CD4-positive, CD25-positive, alpha-beta regulatory T cell (primary cell): ENCODE measurements at regions not wholly inside any gene's neighbourhood (a gene's known extent, or its start where the extent isn't known, plus 50 kb on each side); places are given as distances from the start of the nearest gene placed in this dataset.

Experiments
- ATAC-seq, 2 donors: fragments of 150-1000 bp; cut with Tn5 transposase; one replicate each; pipeline ENCODE4 v1.10.0; 2021; ENCODE audit warnings: low read depth in 2 of 2, moderate number of reproducible peaks in 2 of 2, moderate library complexity in 1 of 2
- DNase-seq, 3 donors: peaks; one replicate each; pipeline versions ENCODE4 v3.0.0 to v3.0.0-alpha.2; 2012 to 2022; ENCODE audit warnings: mixed read lengths in 1 of 3
- H3K27ac ChIP-seq: one replicate; pipeline ENCODE4 v1.7.0; 2013; ENCODE audit warnings: mild to moderate bottlenecking, low read length; ENCODE audit not compliant: insufficient read depth, poor library complexity, severe bottlenecking
- H3K27me3 ChIP-seq: one replicate; pipeline ENCODE4 v1.7.0; 2013; ENCODE audit warnings: low read length; ENCODE audit not compliant: control insufficient read depth, insufficient read depth
- H3K36me3 ChIP-seq: one replicate; pipeline ENCODE4 v1.7.0; 2013; ENCODE audit warnings: mild to moderate bottlenecking, low read length, moderate library complexity; ENCODE audit not compliant: control insufficient read depth, insufficient read depth
- H3K4me1 ChIP-seq: 2 replicates; pipeline ENCODE4 v1.7.0; 2013; ENCODE audit warnings: mild to moderate bottlenecking, low read length; ENCODE audit not compliant: insufficient read depth, control insufficient read depth, poor library complexity, severe bottlenecking
- H3K4me3 ChIP-seq: one replicate; pipeline ENCODE4 v1.7.0; 2013; ENCODE audit warnings: low read depth, mild to moderate bottlenecking, low read length, moderate library complexity
- H3K9me3 ChIP-seq, 2 experiments: 1 replicate in 1 of 2; 2 replicates in 1 of 2; pipeline ENCODE4 v1.7.0; 2013; ENCODE audit warnings: low read length in 2 of 2, mild to moderate bottlenecking in 1 of 2, moderate library complexity in 1 of 2; ENCODE audit not compliant: control insufficient read depth in 2 of 2
- H3K27ac Mint-ChIP-seq, 3 donors: one replicate each; pipeline ENCODE4 v1.8.0; 2020 to 2022; ENCODE audit warnings: mild to moderate bottlenecking in 3 of 3, mixed read lengths in 3 of 3, moderate library complexity in 2 of 3
- H3K27me3 Mint-ChIP-seq: one replicate; pipeline ENCODE4 v1.8.0; 2022; ENCODE audit warnings: mild to moderate bottlenecking, mixed read lengths
- H3K36me3 Mint-ChIP-seq: one replicate; pipeline ENCODE4 v1.8.0; 2020; ENCODE audit warnings: mixed read lengths
- H3K4me1 Mint-ChIP-seq, 4 donors: one replicate each; pipeline ENCODE4 v1.8.0; 2020 to 2022; ENCODE audit warnings: mixed read lengths in 4 of 4, mild to moderate bottlenecking in 1 of 4
- H3K4me3 Mint-ChIP-seq, 4 donors: one replicate each; pipeline ENCODE4 v1.8.0; 2020 to 2022; ENCODE audit warnings: mild to moderate bottlenecking in 4 of 4, mixed read lengths in 4 of 4, moderate library complexity in 3 of 4
- H3K9me3 Mint-ChIP-seq, 7 donors: one replicate each; pipeline ENCODE4 v1.8.0; 2020 to 2022; ENCODE audit warnings: mixed read lengths in 7 of 7, mild to moderate bottlenecking in 3 of 7, moderate library complexity in 2 of 7

DNA sequence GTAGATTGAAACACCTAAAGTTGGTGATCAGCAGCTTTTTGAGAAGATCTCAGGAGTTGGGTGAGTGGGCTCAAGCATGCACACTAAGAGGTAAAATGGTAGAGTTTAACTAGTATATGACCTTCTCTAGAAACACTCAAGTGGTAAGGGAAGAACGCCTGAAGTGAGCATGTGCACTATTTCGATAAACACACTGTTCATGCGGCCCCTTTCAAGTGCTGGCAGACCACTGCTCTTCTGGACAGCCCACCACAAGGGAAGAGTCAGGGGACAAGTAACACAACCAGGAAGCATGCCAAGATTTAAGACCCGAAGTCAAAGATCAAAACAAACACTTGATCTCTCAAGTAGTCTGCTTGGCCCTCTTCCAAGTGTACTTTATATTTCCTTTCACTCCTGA lies 519.5 kb upstream of the ZWINT start:
- no peak overlapping the region for H3K27ac Mint-ChIP-seq
- no peak for ATAC-seq
- H3K36me3 Mint-ChIP-seq = no peaks in the 10 kb centered on the region

DNA sequence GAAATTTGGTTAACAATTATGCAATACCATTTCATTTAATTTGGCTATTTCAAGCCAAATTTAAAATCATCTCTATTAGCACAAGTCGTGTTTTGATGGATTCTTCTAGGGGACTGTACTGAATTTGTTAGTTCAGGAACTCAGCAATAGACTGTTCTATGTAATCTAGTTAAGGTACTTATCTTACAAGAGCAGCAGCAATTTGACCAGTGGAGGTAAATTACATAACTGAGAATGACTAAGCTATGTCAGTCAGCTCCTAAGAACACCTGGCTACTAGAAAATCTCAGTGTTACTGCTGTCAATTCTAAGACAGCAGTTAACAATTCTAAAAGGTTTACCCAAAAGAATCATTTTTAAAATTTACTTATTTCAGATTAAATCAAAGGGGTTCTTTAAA lies 513.9 kb upstream of the ZWINT start:
- Histone ChIP-seq H3K4me1 (no peaks in the 10 kb centered on the region), H3K27me3 (no peaks in the 10 kb centered on the region), H3K27ac (no peak overlapping the region), H3K4me3 (no peak overlapping the region), H3K36me3 (no peaks in the 10 kb centered on the region), H3K9me3 (peaks cover 4 to 6% of the 10 kb centered on the region in 2 experiments)
- Mint-ChIP-seq H3K27me3 (no peaks in the 10 kb centered on the region), H3K9me3 (peaks cover 0 to 21% (median 5%) of the 10 kb centered on the region in 7 donors), H3K36me3 (no peaks in the 10 kb centered on the region), H3K4me3 (no peak overlapping the region), H3K27ac (no peak overlapping the region), H3K4me1 (no peaks in the 10 kb centered on the region)
- ATAC-seq (no peak), DNase-seq (no peak)

More for the DNA sequence above, 519.5 kb upstream of the ZWINT start:
- Mint-ChIP-seq H3K4me3 (no peak overlapping the region), H3K27me3 (no peaks in the 10 kb centered on the region), H3K4me1 (no peaks in the 10 kb centered on the region), H3K9me3 (peaks cover 0 to 13% (median 3%) of the 10 kb centered on the region in 7 donors)
- H3K36me3 ChIP-seq = no peaks in the 10 kb centered on the region
- H3K4me3 ChIP-seq = no peak overlapping the region
- H3K27ac ChIP-seq = no peak overlapping the region
- no peak for DNase-seq
- H3K27me3 ChIP-seq = no peaks in the 10 kb centered on the region
- no peaks in the 10 kb centered on the region for H3K4me1 ChIP-seq
- H3K9me3 ChIP-seq = peaks cover 2 to 11% of the 10 kb centered on the region in 2 experiments

DNA sequence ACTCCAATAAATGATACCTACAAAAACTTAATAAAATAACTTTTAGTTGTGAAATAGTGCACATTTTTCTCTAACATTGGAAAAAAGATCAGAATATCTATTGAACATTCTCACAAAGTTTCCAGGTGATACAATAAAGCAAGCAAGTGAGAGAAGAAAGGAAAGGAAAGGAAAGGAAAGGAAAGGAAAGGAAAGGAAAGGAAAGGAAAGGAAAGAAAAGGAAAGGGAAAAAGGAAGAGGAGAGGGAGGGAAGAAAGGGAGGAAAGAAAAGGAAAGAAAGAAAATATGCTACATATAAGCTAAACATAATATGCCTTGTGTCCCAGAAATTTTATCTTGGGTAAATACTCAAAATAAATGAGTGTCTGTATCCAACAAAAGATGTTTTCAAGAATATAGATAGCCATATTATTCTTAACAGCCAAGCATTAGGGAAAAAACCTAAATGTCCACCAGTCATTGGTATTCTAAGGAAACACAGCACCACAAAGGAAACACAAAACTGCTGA lies 510.2 kb upstream of the ZWINT start:
- peaks cover 0 to 3% of the 10 kb centered on the region in 2 experiments for H3K9me3 ChIP-seq
- no peaks in the 10 kb centered on the region for H3K27me3 Mint-ChIP-seq
- no peak for ATAC-seq
- H3K36me3 ChIP-seq = no peaks in the 10 kb centered on the region
- H3K36me3 Mint-ChIP-seq = no peaks in the 10 kb centered on the region
- H3K4me1 ChIP-seq = no peaks in the 10 kb centered on the region
- no peaks in the 10 kb centered on the region for H3K4me1 Mint-ChIP-seq
- no peak overlapping the region for H3K27ac Mint-ChIP-seq
- H3K27me3 ChIP-seq = no peaks in the 10 kb centered on the region
- no peak overlapping the region for H3K4me3 ChIP-seq
- no peak overlapping the region for H3K4me3 Mint-ChIP-seq
- no peak overlapping the region for H3K27ac ChIP-seq
- DNase-seq = no peak
- peaks cover 0 to 16% (median 4%) of the 10 kb centered on the region in 7 donors for H3K9me3 Mint-ChIP-seq

DNA sequence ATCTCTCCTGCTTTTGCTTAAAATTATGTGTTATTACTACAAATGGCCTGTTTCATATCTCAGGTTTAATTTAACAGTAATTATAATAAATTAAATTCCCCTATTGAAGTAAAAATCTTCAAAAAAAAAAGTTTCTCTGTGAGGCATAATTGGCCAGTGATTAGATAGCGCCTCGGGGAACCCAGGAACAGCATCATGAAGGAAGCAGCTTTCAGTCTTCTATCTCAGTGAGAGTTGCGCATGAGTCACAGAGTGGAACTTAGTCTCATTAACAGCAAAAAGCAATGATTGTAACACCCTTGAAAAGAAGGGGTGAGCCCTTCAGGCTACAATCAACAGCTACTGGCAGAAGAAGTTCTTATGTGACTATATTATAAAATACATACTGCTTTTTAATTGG lies 506.2 kb upstream of the ZWINT start:
- DNase-seq = no peak
- no peaks in the 10 kb centered on the region for H3K27me3 ChIP-seq
- Mint-ChIP-seq H3K9me3 (peaks cover 0 to 16% (median 6%) of the 10 kb centered on the region in 7 donors), H3K27me3 (no peaks in the 10 kb centered on the region), H3K36me3 (no peaks in the 10 kb centered on the region), H3K27ac (no peak overlapping the region), H3K4me3 (no peak overlapping the region), H3K4me1 (no peaks in the 10 kb centered on the region)
- no peak overlapping the region for H3K27ac ChIP-seq
- H3K4me1 ChIP-seq = no peaks in the 10 kb centered on the region
- ATAC-seq = no peak
- peaks cover 0 to 7% of the 10 kb centered on the region in 2 experiments for H3K9me3 ChIP-seq
- no peaks in the 10 kb centered on the region for H3K36me3 ChIP-seq
- no peak overlapping the region for H3K4me3 ChIP-seq

DNA sequence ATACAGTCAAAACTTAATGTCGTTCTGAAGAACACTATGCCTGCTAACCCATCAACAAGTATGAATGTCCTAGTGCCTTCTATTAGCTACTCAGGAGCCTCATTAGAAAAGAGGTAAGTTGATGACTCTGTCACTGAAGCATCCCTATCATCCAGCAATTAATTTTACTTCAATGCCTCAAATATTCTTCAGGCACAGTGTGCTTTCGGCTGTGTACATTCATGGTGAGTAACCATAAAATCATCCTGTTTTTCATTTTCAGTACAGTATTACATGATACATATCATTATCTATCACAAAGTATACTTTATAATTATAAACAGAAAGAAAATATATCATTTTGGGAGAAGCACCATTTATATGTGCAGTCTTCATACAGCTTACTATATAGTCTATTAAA lies 495.5 kb upstream of the ZWINT start:
- Histone ChIP-seq H3K9me3 (peaks cover 0 to 5% of the 10 kb centered on the region in 2 experiments), H3K4me1 (no peaks in the 10 kb centered on the region), H3K36me3 (no peaks in the 10 kb centered on the region), H3K27ac (no peak overlapping the region), H3K27me3 (no peaks in the 10 kb centered on the region), H3K4me3 (no peak overlapping the region)
- no peaks in the 10 kb centered on the region for H3K36me3 Mint-ChIP-seq
- H3K27me3 Mint-ChIP-seq = no peaks in the 10 kb centered on the region
- H3K27ac Mint-ChIP-seq = no peak overlapping the region
- H3K9me3 Mint-ChIP-seq = peaks cover 0 to 11% (median 4%) of the 10 kb centered on the region in 7 donors
- DNase-seq = no peak
- ATAC-seq = no peak
- H3K4me1 Mint-ChIP-seq = no peaks in the 10 kb centered on the region
- no peak overlapping the region for H3K4me3 Mint-ChIP-seq

DNA sequence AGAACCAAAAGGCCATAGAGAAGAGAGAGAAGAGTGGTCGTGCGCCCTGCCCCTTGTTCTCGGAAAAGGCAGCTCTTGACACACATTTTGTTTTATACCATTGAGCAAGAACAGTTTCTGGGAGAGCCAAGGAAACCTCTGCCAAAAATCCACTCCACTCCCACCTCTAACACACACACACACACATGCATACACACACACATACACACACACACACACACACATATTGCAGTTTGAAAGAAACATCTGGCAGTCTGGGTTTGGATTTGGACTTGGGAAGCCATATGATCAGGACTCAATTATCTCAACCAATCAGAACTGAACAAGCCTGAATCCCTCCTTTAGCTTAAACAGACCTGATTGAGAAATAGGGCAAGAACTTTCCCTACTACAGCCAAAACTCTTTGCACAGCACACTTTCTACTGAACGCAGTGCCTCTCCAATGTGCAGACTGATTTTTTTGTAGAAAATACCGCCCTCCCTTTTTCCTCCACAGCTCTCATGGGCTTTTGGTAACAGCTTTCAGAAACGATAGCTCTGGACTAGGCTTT lies 484.0 kb upstream of the ZWINT start:
- H3K27me3 Mint-ChIP-seq = peaks cover 4% of the 10 kb centered on the region
- no peak overlapping the region for H3K4me3 ChIP-seq
- no peaks in the 10 kb centered on the region for H3K4me1 Mint-ChIP-seq
- no peak overlapping the region for H3K27ac Mint-ChIP-seq
- H3K27ac ChIP-seq = no peak overlapping the region
- H3K9me3 ChIP-seq = peaks cover 0 to 10% of the 10 kb centered on the region in 2 experiments
- no peaks in the 10 kb centered on the region for H3K36me3 ChIP-seq
- DNase-seq (no peak), ATAC-seq (no peak)
- H3K36me3 Mint-ChIP-seq = no peaks in the 10 kb centered on the region
- H3K4me1 ChIP-seq = no peaks in the 10 kb centered on the region
- no peak overlapping the region for H3K4me3 Mint-ChIP-seq
- no peaks in the 10 kb centered on the region for H3K27me3 ChIP-seq
- H3K9me3 Mint-ChIP-seq = peaks cover 0 to 21% (median 6%) of the 10 kb centered on the region in 7 donors

DNA sequence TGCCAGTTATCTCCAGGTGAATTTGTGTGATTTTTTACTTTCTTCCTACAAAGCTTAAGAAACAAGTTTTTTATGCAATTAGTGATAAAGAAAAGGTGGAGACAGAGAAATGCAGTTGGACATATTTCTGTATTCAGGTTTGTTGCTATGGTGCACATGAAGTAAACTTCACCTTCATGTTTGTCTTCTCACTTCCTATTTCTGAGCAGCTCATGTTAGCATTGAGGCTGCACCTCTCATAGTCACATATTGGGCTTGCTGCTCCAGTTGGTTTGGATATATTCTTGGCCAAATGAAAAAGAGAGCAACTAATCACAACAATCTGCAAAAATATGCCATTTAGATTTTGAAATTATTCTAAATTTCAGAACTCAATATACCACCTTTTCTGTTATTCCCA lies 475.6 kb upstream of the ZWINT start:
- H3K27ac ChIP-seq = no peak overlapping the region
- no peaks in the 10 kb centered on the region for H3K4me1 ChIP-seq
- no peak overlapping the region for H3K4me3 ChIP-seq
- Mint-ChIP-seq H3K36me3 (no peaks in the 10 kb centered on the region), H3K4me1 (no peaks in the 10 kb centered on the region), H3K4me3 (no peak overlapping the region), H3K27ac (no peak overlapping the region), H3K27me3 (peaks cover 4% of the 10 kb centered on the region), H3K9me3 (peaks cover 1 to 16% (median 3%) of the 10 kb centered on the region in 7 donors)
- no peaks in the 10 kb centered on the region for H3K36me3 ChIP-seq
- peaks cover 0 to 2% of the 10 kb centered on the region in 2 experiments for H3K9me3 ChIP-seq
- no peaks in the 10 kb centered on the region for H3K27me3 ChIP-seq
- ATAC-seq (no peak), DNase-seq (no peak)

DNA sequence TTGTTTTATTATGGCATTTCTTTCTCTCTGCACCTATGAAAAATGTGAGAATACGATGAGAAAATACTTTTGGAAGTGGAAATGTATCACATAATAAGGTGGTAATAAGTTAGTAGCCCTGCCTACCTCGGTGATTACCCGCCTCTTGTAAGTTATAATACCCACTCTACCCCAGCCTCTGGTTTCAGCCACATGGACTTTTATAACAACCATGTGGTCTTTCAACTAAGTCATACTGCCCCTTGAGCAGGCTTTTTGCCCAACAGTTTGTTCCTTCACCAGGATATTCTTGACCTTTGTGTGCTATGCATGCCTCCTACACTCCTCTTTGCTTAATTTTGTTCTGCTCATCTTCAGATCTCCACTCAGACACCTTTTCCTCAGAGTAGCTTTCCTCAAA lies 470.6 kb upstream of the ZWINT start:
- Mint-ChIP-seq H3K9me3 (peaks cover 2 to 38% (median 6%) of the 10 kb centered on the region in 7 donors), H3K4me3 (peak overlapping the region in 1 of 4 donors; percentile 78), H3K27me3 (no peaks in the 10 kb centered on the region)

More for the DNA sequence above, 470.6 kb upstream of the ZWINT start:
- H3K4me3 ChIP-seq = no peak overlapping the region
- H3K4me1 ChIP-seq = no peaks in the 10 kb centered on the region
- no peaks in the 10 kb centered on the region for H3K27me3 ChIP-seq
- no peaks in the 10 kb centered on the region for H3K4me1 Mint-ChIP-seq
- peak overlapping the region in 1 of 3 donors; percentile 84 for H3K27ac Mint-ChIP-seq
- H3K36me3 Mint-ChIP-seq = no peaks in the 10 kb centered on the region
- DNase-seq (no peak), ATAC-seq (no peak)
- no peaks in the 10 kb centered on the region for H3K36me3 ChIP-seq
- H3K27ac ChIP-seq = no peak overlapping the region
- no peaks in the 10 kb centered on the region for H3K9me3 ChIP-seq
